Frontal cortex (tissue), 3 donors: ENCODE measurements at regions not wholly inside any gene's neighbourhood (a gene's known extent, or its start where the extent isn't known, plus 50 kb on each side); places are given as distances from the start of the nearest gene placed in this dataset.
"Not testable (repeated sequence)": the region's sequence is repeated elsewhere in the genome, so short reads cannot be mapped to it uniquely, and the experiment has no call there.

Experiments
- DNase-seq, 2 donors: peaks; one replicate each; pipeline ENCODE4 v3.0.0; 2012; ENCODE audit warnings: low spot score in 2 of 2
- FAIRE-seq: peaks from 2 replicates; lab custom pipeline; 2012; peaks lifted over from hg19 to GRCh38; lab: Jason Lieb, UNC
- donor health status: control.
- donor health status: control.
- donor health status: control.

DNA sequence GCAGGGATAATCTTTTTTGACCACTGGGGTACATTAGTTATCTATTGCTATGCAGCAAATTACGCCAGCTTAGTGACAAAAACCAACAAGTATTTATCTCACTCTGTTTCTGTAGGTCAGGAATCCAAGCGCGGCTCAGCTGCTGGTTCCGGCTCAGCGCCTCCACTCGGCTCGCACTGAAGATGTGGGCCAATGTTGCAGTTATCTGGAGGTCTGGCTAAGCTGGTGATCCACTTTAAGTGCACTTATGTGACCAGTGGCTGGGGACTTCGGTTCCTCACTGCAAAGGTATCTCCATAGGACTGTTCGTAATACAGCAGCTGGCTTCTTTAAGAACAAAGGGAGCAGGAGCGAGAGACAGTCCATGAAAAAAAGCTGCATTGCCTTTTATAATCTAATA lies 591.9 kb downstream of the TMEM182 start:
- DNase-seq: no peak
- no peak for FAIRE-seq

- no peak for DNase-seq
- FAIRE-seq: no peak
Measured at GRCh38 chr2:103355287-103355686, 593.5 kb downstream of the TMEM182 start.

DNA sequence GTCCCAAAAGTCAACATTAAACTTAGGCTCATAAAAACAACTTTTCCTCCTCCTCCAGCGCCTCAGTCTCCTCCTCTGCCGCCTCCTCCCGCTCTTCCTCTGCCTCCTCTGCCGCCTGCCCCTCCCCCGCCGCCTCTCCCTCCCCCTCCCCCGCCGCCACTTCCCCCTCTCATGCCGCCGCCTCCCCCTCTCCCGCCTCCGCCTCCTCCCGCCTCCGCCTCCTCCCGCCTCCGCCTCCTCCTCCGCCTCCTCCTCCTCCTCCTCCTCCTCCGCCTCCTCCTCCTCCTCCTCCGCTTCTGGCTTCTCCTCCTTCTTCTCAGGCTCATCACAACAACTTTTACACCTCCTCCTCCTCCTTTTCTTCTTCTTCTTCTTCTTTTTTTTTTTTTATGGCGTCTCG lies 599.9 kb downstream of the TMEM182 start:
- FAIRE-seq: no peak

DNA sequence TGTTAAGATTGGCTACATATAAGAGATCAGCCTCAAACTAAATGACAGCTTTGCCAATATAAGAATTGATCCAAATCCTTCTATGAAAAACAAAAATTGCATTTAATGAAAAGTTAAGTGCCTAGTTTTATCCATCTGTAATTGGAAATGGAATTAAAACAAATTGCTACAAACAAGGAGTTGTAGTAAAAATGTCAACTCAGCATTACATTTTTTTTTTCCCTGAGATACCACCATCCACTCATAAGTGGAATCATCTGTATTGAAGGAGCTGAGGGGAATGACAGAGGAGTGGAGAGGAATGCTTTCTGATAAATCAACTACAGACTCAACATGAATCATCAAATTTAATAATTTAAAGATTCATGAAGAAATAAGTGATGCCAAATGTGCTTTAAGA lies 601.8 kb downstream of the TMEM182 start:
- FAIRE-seq: no peak

More for the DNA sequence above, 599.9 kb downstream of the TMEM182 start:
- no peak for DNase-seq

GRCh38 chr2:103364177-103364576 lies 602.3 kb downstream of the TMEM182 start:
- FAIRE-seq (no peak), DNase-seq (no peak)

More for the DNA sequence above, 601.8 kb downstream of the TMEM182 start:
- DNase-seq: no peak

- no peak for FAIRE-seq
Measured at GRCh38 chr2:103365071-103365470, 603.2 kb downstream of the TMEM182 start.

GRCh38 chr2:103367877-103368276 lies 606.0 kb downstream of the TMEM182 start:
- DNase-seq (no peak), FAIRE-seq (no peak)

More at GRCh38 chr2:103365071-103365470, 603.2 kb downstream of the TMEM182 start:
- no peak for DNase-seq

- FAIRE-seq (no peak), DNase-seq (no peak)
Measured at GRCh38 chr2:103383541-103383940, 621.7 kb downstream of the TMEM182 start.

DNA sequence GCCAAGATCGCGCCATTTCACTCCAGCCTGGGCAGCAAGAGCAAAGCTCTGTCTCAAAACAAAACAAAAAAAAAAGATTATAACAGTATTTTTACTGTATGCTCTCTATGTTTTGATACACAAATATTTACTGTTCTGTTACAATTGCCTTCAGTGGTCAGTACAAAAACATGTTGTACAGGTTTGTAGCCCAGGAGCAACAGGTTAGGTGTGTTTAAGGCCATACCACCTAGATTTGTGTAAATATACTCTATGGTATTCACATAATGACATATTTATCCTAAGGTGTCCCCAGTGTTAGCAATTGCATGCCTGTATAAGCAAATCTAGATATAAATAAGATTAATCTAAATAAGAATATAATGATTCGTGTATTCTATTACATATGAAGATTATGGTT lies 625.0 kb downstream of the TMEM182 start:
- FAIRE-seq: no peak

GRCh38 chr2:103387888-103388287 lies 626.1 kb downstream of the TMEM182 start:
- DNase-seq (no peak), FAIRE-seq (no peak)

More for the DNA sequence above, 625.0 kb downstream of the TMEM182 start:
- DNase-seq: no peak

DNA sequence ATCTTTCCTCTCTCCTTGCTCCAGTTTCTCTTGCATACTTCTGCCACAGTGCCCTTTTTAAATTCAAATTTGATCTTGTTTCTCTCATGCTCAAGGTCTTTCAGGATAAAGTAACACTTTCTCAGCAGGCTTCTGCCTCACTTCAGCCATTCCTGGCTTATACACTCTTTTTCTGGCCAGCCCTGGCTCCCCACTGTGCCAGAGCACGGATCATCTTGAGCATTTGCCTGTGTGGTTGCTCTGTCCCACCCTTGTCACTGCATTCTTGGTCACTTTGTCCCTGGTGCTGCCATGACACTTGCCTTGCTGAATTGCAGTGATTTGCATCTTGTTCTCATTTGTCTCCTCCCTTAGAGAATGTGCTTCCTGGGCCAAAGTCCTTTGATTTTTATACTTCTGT lies 634.3 kb downstream of the TMEM182 start:
- DNase-seq: no peak

DNA sequence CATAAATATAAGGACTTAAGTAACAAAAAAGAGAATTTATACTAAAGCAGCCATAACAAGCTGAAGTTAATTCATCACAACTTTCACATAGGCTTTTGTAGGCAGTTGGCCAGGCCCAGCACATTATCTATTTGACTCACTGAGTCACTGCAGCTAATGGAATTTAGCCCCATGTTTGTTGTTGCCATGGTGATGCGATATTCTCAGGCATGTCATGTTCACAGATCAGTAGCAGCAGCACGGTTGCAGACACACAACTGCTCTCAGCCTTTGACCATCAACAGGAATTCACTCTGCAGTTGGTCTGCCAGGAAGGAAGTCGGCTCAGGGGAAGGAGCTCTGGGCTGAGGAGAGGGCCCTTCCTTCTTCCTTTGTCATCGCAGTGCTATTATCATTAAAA lies 639.8 kb downstream of the TMEM182 start:
- FAIRE-seq: no peak
- no peak for DNase-seq

More for the DNA sequence above, 634.3 kb downstream of the TMEM182 start:
- no peak for FAIRE-seq

GRCh38 chr2:103402336-103402735 lies 640.5 kb downstream of the TMEM182 start:
- FAIRE-seq: no peak
- DNase-seq: no peak

GRCh38 chr2:103402944-103403343 lies 641.1 kb downstream of the TMEM182 start:
- DNase-seq: no peak
- FAIRE-seq: no peak

DNA sequence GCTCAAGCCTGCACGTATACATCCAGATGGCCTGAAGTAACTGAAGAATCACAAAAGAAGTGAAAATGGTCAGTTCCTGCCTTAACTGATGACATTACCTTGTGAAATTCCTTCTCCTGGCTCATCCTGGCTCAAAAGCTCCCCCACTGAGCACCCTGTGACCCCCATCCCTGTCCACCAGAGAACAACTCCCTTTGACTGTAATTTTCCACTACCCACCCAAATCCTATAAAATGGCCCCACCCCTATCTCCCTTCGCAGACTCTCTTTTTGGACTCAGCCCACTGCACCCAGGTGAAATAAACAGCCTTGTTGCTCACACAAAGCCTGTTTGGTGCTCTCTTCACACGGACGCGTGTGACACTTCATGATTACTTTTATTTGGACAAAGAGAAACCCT lies 641.6 kb downstream of the TMEM182 start:
- not testable (repeated sequence) for DNase-seq, FAIRE-seq

GRCh38 chr2:103410221-103410620 lies 648.4 kb downstream of the TMEM182 start:
- DNase-seq: no peak
- no peak for FAIRE-seq

- FAIRE-seq (no peak), DNase-seq (no peak)
Measured at GRCh38 chr2:103419506-103419905, 657.7 kb downstream of the TMEM182 start.

DNA sequence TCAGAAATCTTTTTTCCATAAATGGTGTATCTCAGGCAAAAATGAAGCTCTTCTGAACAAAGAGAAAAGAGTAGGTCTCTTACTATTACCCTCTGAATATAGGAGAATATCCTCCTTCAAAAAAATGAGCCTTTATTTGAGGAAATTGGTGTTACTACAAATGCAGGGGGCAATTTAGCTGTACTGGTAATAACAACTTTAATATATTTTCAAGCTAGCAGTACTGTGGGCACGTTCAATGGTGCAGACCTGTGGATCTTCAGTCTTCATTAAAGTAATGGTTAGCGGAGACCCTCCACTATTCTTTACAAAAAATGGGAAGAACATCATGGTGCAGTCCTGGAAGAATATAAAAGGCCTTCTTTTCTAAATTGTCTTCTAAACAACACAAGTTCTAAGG lies 661.3 kb downstream of the TMEM182 start:
- no peak for DNase-seq
- no peak for FAIRE-seq

GRCh38 chr2:103427567-103427966 lies 665.7 kb downstream of the TMEM182 start:
- DNase-seq (no peak), FAIRE-seq (no peak)

GRCh38 chr2:103430191-103430590 lies 668.4 kb downstream of the TMEM182 start:
- no peak for FAIRE-seq
- DNase-seq: no peak

DNA sequence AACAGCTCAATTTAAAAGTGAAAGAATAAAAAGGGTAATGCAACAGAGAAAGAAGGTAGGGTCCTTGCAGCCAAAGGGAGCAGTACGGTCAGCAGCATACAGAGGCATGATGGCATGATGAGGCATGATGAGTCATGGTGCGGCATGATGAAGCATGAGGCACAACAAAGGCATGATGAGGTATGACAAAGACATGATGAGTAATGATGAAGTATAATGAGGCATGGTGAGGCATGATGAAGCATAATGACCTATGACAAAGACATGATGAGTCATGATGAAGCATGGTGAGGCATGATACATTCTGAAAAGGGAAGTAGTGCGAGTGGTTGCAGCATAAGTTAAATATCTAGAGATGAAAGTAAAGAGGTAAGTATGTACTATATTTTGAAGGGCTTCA lies 673.2 kb downstream of the TMEM182 start:
- DNase-seq: no peak
- FAIRE-seq: no peak

DNA sequence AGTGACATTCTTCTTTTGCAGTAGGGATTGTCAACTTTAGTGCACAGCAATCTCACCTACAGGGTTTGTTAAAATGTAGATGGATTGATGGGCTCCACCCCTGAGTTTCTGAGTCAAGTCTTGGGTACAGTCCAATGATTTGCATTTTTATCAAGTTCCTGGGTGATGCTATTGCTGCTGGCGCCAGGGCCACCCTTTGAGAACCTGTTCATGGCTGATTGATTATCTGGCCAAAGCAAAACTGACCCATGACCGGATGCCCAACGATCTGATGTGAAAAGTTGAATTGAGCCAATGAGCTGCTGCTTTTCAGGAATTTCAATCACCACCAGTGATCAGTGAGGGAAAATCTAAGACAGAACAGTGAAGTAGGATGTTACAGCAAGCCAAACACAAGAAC lies 675.3 kb downstream of the TMEM182 start:
- FAIRE-seq: no peak
- no peak for DNase-seq

GRCh38 chr2:103445347-103445746 lies 683.5 kb downstream of the TMEM182 start:
- no peak for FAIRE-seq
- DNase-seq: no peak
